Mesenchymal stem cell (in vitro differentiated cells and primary cell): ENCODE measurements at regions not wholly inside any gene's neighbourhood (a gene's known extent, or its start where the extent isn't known, plus 50 kb on each side); places are given as distances from the start of the nearest gene placed in this dataset.

Experiments used
- DNase-seq: peaks from one replicate; pipeline ENCODE4 v3.0.0-alpha.2; 2013
- H2AFZ ChIP-seq: one replicate; pipeline ENCODE4 v1.6.1; 2013; ENCODE audit warnings: low read depth, mild to moderate bottlenecking, control low read depth, inconsistent platforms, low read length, moderate library complexity
- H2AK5ac ChIP-seq: 2 replicates; pipeline ENCODE4 v1.6.1; 2013; ENCODE audit warnings: low read length, moderate library complexity, mild to moderate bottlenecking, inconsistent platforms; ENCODE audit not compliant: severe bottlenecking
- H2BK120ac ChIP-seq: one replicate; pipeline ENCODE4 v1.6.1; 2013; ENCODE audit warnings: low read depth, mild to moderate bottlenecking, inconsistent platforms, low read length, moderate library complexity
- H2BK12ac ChIP-seq, 2 experiments: one replicate each; pipeline ENCODE4 v1.6.1; 2013; ENCODE audit warnings: inconsistent platforms in 2 of 2, low read length in 2 of 2, mild to moderate bottlenecking in 2 of 2, moderate library complexity in 2 of 2, control low read depth in 1 of 2
- H2BK15ac ChIP-seq: one replicate; pipeline ENCODE4 v1.6.1; 2013; ENCODE audit warnings: mild to moderate bottlenecking, low read depth, inconsistent platforms; ENCODE audit not compliant: poor library complexity, severe bottlenecking
- H2BK5ac ChIP-seq: 2 replicates; pipeline ENCODE4 v1.6.1; 2013; ENCODE audit warnings: low read depth, mild to moderate bottlenecking, low read length, control low read depth, inconsistent platforms; ENCODE audit not compliant: poor library complexity, severe bottlenecking
- H3K14ac ChIP-seq, 2 experiments: one replicate each; pipeline ENCODE4 v1.6.1; 2013; ENCODE audit warnings: inconsistent platforms in 2 of 2, low read length in 2 of 2, control low read depth in 1 of 2, mild to moderate bottlenecking in 1 of 2, moderate library complexity in 1 of 2
- H3K18ac ChIP-seq, 2 experiments: one replicate each; pipeline ENCODE4 v1.6.1; 2013; ENCODE audit warnings: inconsistent platforms in 2 of 2, low read length in 2 of 2, control low read depth in 1 of 2, low read depth in 1 of 2, mild to moderate bottlenecking in 1 of 2
- H3K23ac ChIP-seq, 2 experiments: one replicate each; pipeline ENCODE4 v1.6.1; 2013; ENCODE audit warnings: inconsistent platforms in 2 of 2, low read length in 2 of 2, mild to moderate bottlenecking in 2 of 2, moderate library complexity in 2 of 2, control low read depth in 1 of 2
- H3K27ac ChIP-seq: 2 replicates; pipeline ENCODE4 v1.5.1; 2013; ENCODE audit warnings: mild to moderate bottlenecking, moderate library complexity, low read length, control low read depth, inconsistent platforms; ENCODE audit not compliant: poor library complexity, severe bottlenecking
- H3K27me3 ChIP-seq, 2 experiments: 2 replicates each; pipeline versions ENCODE4 v1.6.1 to v1.7.0; 2013; ENCODE audit warnings: low read length in 2 of 2, mild to moderate bottlenecking in 2 of 2, moderate library complexity in 2 of 2, control low read depth in 1 of 2, inconsistent platforms in 1 of 2; ENCODE audit not compliant: control insufficient read depth in 1 of 2, insufficient read depth in 1 of 2
- H3K36me3 ChIP-seq, 2 experiments: 2 replicates each; pipeline versions ENCODE4 v1.6.1 to v1.7.0; 2013; ENCODE audit warnings: low read length in 2 of 2, control low read depth in 1 of 2, inconsistent platforms in 1 of 2, low read depth in 1 of 2, mild to moderate bottlenecking in 1 of 2; ENCODE audit not compliant: insufficient read depth in 2 of 2, control insufficient read depth in 1 of 2
- H3K4ac ChIP-seq, 2 experiments: one replicate each; pipeline ENCODE4 v1.6.1; 2013; ENCODE audit warnings: inconsistent platforms in 2 of 2, low read length in 2 of 2, mild to moderate bottlenecking in 2 of 2, moderate library complexity in 2 of 2, control low read depth in 1 of 2, low read depth in 1 of 2
- H3K4me1 ChIP-seq: 2 replicates; pipeline ENCODE4 v1.6.1; 2013; ENCODE audit warnings: low read depth, low read length, control low read depth; ENCODE audit not compliant: control insufficient read depth, insufficient read depth
- H3K4me2 ChIP-seq: 2 replicates; pipeline ENCODE4 v1.6.1; 2013; ENCODE audit warnings: low read length, mild to moderate bottlenecking, inconsistent platforms; ENCODE audit not compliant: poor library complexity, severe bottlenecking
- H3K4me3 ChIP-seq, 2 experiments: 2 replicates each; pipeline versions ENCODE4 v1.5.1 to v1.7.0; 2013; ENCODE audit warnings: low read length in 2 of 2, mild to moderate bottlenecking in 2 of 2, control low read depth in 1 of 2, low read depth in 1 of 2; ENCODE audit not compliant: insufficient read depth in 1 of 2
- H3K79me1 ChIP-seq: replicated peaks from 2 replicates; pipeline ENCODE4 v1.6.1; 2013; ENCODE audit warnings: mild to moderate bottlenecking, control low read depth, low read length, inconsistent platforms; ENCODE audit not compliant: poor library complexity, severe bottlenecking
- H3K9ac ChIP-seq: 2 replicates; pipeline ENCODE4 v1.7.0; 2013; ENCODE audit warnings: mild to moderate bottlenecking, low read length, moderate library complexity
- H3K9me3 ChIP-seq: 2 replicates; pipeline ENCODE4 v1.7.0; 2013; ENCODE audit warnings: mild to moderate bottlenecking, low read length; ENCODE audit not compliant: control insufficient read depth
- H4K8ac ChIP-seq: one replicate; pipeline ENCODE4 v1.6.1; 2013; ENCODE audit warnings: inconsistent platforms, mild to moderate bottlenecking, low read length, moderate library complexity
- H4K91ac ChIP-seq: one replicate; pipeline ENCODE4 v1.6.1; 2013; ENCODE audit warnings: mild to moderate bottlenecking, low read length, inconsistent platforms
- WGBS: methylation state at CpG from one replicate; pipeline ENCODE4 v1.1.7; 2013; ENCODE audit warnings: mixed read lengths; 5-methylcytosine and 5-hydroxymethylcytosine counted together

DNA sequence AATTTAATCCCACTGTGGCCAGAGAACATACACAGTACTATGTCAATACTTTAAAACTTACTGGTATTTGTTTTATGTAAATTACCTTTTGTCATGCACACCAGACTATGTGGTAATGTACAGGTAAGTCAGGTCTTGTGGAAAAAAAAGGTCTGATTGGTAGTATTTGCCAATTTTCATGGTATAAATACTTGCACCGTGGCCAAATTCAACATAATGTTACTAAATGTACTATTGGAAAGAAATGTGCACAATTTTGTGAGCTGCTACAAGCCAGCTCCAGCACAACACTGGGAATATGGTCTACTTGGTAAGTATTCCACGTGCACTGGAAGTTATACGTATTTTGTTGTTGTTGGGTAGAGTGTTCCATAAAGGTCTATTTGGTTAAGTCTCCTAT lies 392.5 kb downstream of the RPS24 start:
- H3K9me3 ChIP-seq = peaks cover 6% of the 10 kb centered on the region
- H4K8ac ChIP-seq = no peak overlapping the region
- H3K27me3 ChIP-seq = peaks cover 0 to 7% of the 10 kb centered on the region in 2 experiments
- H2BK5ac ChIP-seq = no peak overlapping the region
- no peak overlapping the region for H2BK120ac ChIP-seq
- 72% methylated on average over 2 of the region's 3 CpGs for WGBS
- H3K18ac ChIP-seq = no peak overlapping the region
- no peak overlapping the region for H3K23ac ChIP-seq
- H3K79me1 ChIP-seq = no peaks in the 10 kb centered on the region
- no peak overlapping the region for H2BK15ac ChIP-seq
- no peaks in the 10 kb centered on the region for H3K36me3 ChIP-seq
- no peak overlapping the region for H4K91ac ChIP-seq
- H3K4me3 ChIP-seq = no peak overlapping the region
- H2BK12ac ChIP-seq = no peak overlapping the region
- H3K4me2 ChIP-seq = no peak overlapping the region
- no peak overlapping the region for H2AFZ ChIP-seq
- H3K4me1 ChIP-seq = no peaks in the 10 kb centered on the region
- H2AK5ac ChIP-seq = no peak overlapping the region
- no peak overlapping the region for H3K9ac ChIP-seq
- no peak overlapping the region for H3K4ac ChIP-seq
- no peak overlapping the region for H3K27ac ChIP-seq
- no peak for DNase-seq
- no peak overlapping the region for H3K14ac ChIP-seq

DNA sequence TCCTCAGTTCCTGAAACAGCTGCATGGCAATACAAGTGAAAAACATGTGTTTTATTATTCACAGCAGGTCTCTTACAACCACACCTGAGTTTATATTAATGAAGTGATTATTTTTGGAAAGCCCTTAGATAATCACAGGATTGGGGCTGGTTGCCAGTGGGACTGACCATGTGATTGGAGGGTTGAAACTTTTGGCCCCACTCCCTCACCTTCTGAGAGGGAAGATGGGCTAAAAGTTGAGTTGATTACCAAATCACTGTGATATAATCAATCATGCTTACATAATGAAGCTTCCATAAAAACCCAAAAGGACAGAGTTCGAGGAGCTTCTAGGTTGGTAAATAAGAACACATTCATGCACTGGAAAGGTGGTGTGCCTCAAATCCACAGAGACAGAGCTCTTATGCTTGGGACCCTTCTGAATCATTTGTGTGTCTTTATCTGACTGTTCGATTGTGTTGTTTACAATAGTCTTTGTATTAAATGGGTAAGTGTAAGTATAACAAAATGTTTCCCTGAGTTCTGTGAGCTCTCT lies 393.9 kb downstream of the RPS24 start:
- Histone ChIP-seq H3K14ac (no peak overlapping the region), H3K27ac (no peak overlapping the region), H2BK12ac (no peak overlapping the region), H3K4ac (no peak overlapping the region), H2BK5ac (no peak overlapping the region), H2BK15ac (no peak overlapping the region), H3K23ac (no peak overlapping the region), H3K9ac (no peak overlapping the region), H3K4me1 (peaks cover under 1% of the 10 kb centered on the region), H4K8ac (no peak overlapping the region), H3K4me3 (no peak overlapping the region), H3K36me3 (no peaks in the 10 kb centered on the region), H2AK5ac (no peak overlapping the region), H4K91ac (no peak overlapping the region), H3K9me3 (peaks cover 6% of the 10 kb centered on the region), H3K27me3 (peaks cover 0 to 7% of the 10 kb centered on the region in 2 experiments), H2BK120ac (no peak overlapping the region), H3K4me2 (no peak overlapping the region), H3K18ac (no peak overlapping the region), H3K79me1 (no peaks in the 10 kb centered on the region), H2AFZ (no peak overlapping the region)
- 93% methylated on average over 2 of the region's 2 CpGs for WGBS
- no peak for DNase-seq

DNA sequence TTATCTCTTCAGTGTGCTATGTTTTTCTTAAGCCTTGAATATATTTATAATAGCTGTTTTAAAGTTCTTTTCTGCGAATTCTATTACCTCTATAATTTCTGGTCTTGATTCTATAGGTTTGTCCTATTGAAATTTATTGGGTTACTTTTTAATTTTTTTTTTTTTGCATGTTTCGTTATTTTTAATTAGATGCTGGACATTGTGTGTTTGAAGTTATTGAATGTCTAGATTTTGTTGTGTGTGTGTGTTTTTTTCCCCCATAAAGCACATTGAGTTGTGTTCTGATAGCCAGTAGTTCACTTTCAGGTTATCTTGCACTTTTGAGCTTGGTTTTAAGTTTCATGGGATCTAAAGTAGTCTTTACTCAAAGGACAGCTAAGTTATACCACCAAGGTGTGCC lies 394.9 kb downstream of the RPS24 start:
- H2BK15ac ChIP-seq = no peak overlapping the region

DNA sequence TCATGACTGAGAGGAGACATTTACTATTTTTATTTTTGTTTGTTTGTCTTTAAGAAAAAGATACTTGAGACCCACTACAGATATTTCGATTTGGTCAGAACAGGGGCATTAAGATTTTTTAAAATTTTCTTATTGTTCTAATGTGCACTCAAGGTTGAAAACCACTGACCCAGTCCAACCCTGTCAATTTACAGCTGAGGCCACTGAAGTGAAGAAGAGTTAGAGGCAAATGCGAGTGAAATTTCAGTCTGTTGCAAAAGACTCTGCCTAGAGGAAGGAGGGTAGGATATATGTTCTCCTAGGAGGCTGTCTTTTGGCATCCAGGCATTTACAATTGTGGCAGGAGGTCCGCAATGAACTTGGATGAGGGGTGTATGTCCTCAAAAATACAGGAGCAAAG lies 396.3 kb downstream of the RPS24 start:
- H2AK5ac ChIP-seq = no peak overlapping the region
- H3K27ac ChIP-seq = no peak overlapping the region
- no peak overlapping the region for H3K4ac ChIP-seq
- no peak overlapping the region for H3K9ac ChIP-seq
- no peak overlapping the region for H4K8ac ChIP-seq
- peaks cover 6% of the 10 kb centered on the region for H3K9me3 ChIP-seq
- H3K36me3 ChIP-seq = no peaks in the 10 kb centered on the region
- 90% methylated on average over 1 of the region's 3 CpGs for WGBS
- no peak overlapping the region for H2AFZ ChIP-seq
- H4K91ac ChIP-seq = no peak overlapping the region
- no peak overlapping the region for H2BK12ac ChIP-seq
- peaks cover 19% of the 10 kb centered on the region for H3K4me1 ChIP-seq
- no peak overlapping the region for H3K14ac ChIP-seq
- no peak overlapping the region for H3K4me2 ChIP-seq
- no peaks in the 10 kb centered on the region for H3K79me1 ChIP-seq
- H3K27me3 ChIP-seq = peaks cover 0 to 7% of the 10 kb centered on the region in 2 experiments
- no peak overlapping the region for H2BK120ac ChIP-seq
- H2BK15ac ChIP-seq = no peak overlapping the region
- no peak overlapping the region for H3K23ac ChIP-seq
- no peak overlapping the region for H2BK5ac ChIP-seq
- H3K4me3 ChIP-seq = no peak overlapping the region
- H3K18ac ChIP-seq = no peak overlapping the region
- DNase-seq = no peak

More for the DNA sequence above, 394.9 kb downstream of the RPS24 start:
- H4K8ac ChIP-seq = no peak overlapping the region
- H3K79me1 ChIP-seq = no peaks in the 10 kb centered on the region
- no peak overlapping the region for H3K4me2 ChIP-seq
- H2BK120ac ChIP-seq = no peak overlapping the region
- H3K4me3 ChIP-seq = no peak overlapping the region
- peaks cover 0 to 7% of the 10 kb centered on the region in 2 experiments for H3K27me3 ChIP-seq
- WGBS = 74% methylated on average over 1 of the region's 2 CpGs
- no peak overlapping the region for H3K27ac ChIP-seq
- H3K4me1 ChIP-seq = peaks cover 8% of the 10 kb centered on the region
- H3K36me3 ChIP-seq = no peaks in the 10 kb centered on the region
- no peak overlapping the region for H4K91ac ChIP-seq
- no peak overlapping the region for H3K18ac ChIP-seq
- DNase-seq = no peak
- H2AFZ ChIP-seq = no peak overlapping the region
- no peak overlapping the region for H3K9ac ChIP-seq
- no peak overlapping the region for H3K14ac ChIP-seq
- no peak overlapping the region for H2AK5ac ChIP-seq
- no peak overlapping the region for H2BK5ac ChIP-seq
- H3K23ac ChIP-seq = no peak overlapping the region
- H3K9me3 ChIP-seq = peaks cover 6% of the 10 kb centered on the region
- no peak overlapping the region for H3K4ac ChIP-seq
- no peak overlapping the region for H2BK12ac ChIP-seq
